ENCODE measurements at regions not wholly inside any gene's neighbourhood (a gene's known extent, or its start where the extent isn't known, plus 50 kb on each side); places are given as distances from the start of the nearest gene placed in this dataset.

DNA sequence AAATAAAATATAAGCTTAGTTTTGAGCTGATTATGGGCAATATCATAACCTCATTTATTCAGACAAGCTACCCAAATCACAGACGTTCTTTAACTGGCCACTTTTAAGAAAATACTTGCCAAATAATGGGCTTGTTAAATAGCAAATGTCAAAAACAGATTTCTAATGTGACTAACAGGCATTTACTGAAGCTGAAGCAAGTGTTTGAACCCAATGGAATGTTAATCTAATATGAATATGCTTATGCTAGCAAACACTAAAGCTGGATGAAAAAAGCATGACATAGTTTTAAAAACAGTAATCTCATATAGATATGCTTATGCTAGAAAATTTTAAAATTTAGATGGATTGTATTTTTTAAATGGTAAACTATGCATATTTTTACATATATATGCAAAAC, 411.6 kb upstream of the PTGER4 start:
- POLR2A ChIA-PET (ENCODE audit: low non-redundant PET), result no interaction called here
- H3K4me1 ChIP-seq (ENCODE audit: insufficient read depth, low read length, poor library complexity, severe bottlenecking), result peaks cover 5% of the 10 kb centered on the region
- H3K27me3 ChIP-seq (replicated peaks; ENCODE audit: insufficient read depth, low read depth, low read length, poor library complexity), result no peaks in the 10 kb centered on the region
- no peak for DNase-seq (ENCODE audit: low spot score)
- CTCF ChIA-PET, result no interaction called here
- no peaks in the 10 kb centered on the region for H3K36me3 ChIP-seq (ENCODE audit: insufficient read depth, low read length, poor library complexity, severe bottlenecking)
- H3K9me3 ChIP-seq (ENCODE audit: low read depth, low read length, poor library complexity, severe bottlenecking), result no peaks in the 10 kb centered on the region
- no TSS peak for BruUV-seq (replicated peaks)
- intact Hi-C loops (cut with micrococcal nuclease; ENCODE audit: unreplicated experiment), result no loop called here
- H3K4me3 ChIP-seq (ENCODE audit: low read depth, low read length, poor library complexity, severe bottlenecking), result no peak overlapping the region
- TF ChIP-seq EZH2 (IDR thresholded peaks at IDR 0.05; ENCODE audit: borderline replicate concordance, low read depth, low read length, poor library complexity, severe bottlenecking), result no peak
- TF ChIP-seq, protein P1, sequence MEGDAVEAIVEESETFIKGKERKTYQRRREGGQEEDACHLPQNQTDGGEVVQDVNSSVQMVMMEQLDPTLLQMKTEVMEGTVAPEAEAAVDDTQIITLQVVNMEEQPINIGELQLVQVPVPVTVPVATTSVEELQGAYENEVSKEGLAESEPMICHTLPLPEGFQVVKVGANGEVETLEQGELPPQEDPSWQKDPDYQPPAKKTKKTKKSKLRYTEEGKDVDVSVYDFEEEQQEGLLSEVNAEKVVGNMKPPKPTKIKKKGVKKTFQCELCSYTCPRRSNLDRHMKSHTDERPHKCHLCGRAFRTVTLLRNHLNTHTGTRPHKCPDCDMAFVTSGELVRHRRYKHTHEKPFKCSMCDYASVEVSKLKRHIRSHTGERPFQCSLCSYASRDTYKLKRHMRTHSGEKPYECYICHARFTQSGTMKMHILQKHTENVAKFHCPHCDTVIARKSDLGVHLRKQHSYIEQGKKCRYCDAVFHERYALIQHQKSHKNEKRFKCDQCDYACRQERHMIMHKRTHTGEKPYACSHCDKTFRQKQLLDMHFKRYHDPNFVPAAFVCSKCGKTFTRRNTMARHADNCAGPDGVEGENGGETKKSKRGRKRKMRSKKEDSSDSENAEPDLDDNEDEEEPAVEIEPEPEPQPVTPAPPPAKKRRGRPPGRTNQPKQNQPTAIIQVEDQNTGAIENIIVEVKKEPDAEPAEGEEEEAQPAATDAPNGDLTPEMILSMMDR (conservative IDR thresholded peaks at IDR 0.05; ENCODE audit: low read depth, low read length), result no peak
- H3K27ac ChIP-seq (ENCODE audit: low read depth, low read length, poor library complexity, severe bottlenecking), result no peak overlapping the region

DNA sequence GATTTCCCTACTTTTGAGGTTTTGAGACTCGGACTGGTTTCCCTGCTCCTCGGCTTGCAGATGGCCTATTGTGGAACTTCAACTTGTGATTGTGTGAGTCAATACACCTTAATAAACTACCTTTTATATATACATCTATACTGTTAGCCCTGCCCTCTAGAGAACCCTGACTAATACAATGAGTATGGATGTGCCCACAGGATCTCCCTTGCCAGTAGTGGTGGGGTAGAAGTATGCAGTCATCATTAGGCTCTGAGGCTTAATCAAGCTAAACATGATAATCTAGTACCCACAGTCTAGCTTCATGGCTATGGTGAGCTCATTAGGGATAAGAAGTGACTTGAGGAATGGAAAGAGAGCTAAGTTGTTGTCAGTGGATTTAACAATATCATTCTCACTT, 412.8 kb upstream of the PTGER4 start:
- BruUV-seq (replicated peaks), result no TSS peak
- no peak for TF ChIP-seq EZH2 (IDR thresholded peaks at IDR 0.05; ENCODE audit: borderline replicate concordance, low read depth, low read length, poor library complexity, severe bottlenecking)
- TF ChIP-seq, protein P1 (conservative IDR thresholded peaks at IDR 0.05; ENCODE audit: low read depth, low read length), result no peak
- peaks cover 5% of the 10 kb centered on the region for H3K4me1 ChIP-seq (ENCODE audit: insufficient read depth, low read length, poor library complexity, severe bottlenecking)
- intact Hi-C loops (cut with micrococcal nuclease; ENCODE audit: unreplicated experiment), result no loop called here
- ChIA-PET POLR2A (ENCODE audit: low non-redundant PET) (no interaction called here), CTCF (no interaction called here)
- no peak overlapping the region for H3K4me3 ChIP-seq (ENCODE audit: low read depth, low read length, poor library complexity, severe bottlenecking)
- no peaks in the 10 kb centered on the region for H3K9me3 ChIP-seq (ENCODE audit: low read depth, low read length, poor library complexity, severe bottlenecking)
- no peaks in the 10 kb centered on the region for H3K27me3 ChIP-seq (replicated peaks; ENCODE audit: insufficient read depth, low read depth, low read length, poor library complexity)
- no peak for DNase-seq (ENCODE audit: low spot score)
- H3K27ac ChIP-seq (ENCODE audit: low read depth, low read length, poor library complexity, severe bottlenecking), result no peak overlapping the region
- no peaks in the 10 kb centered on the region for H3K36me3 ChIP-seq (ENCODE audit: insufficient read depth, low read length, poor library complexity, severe bottlenecking)

DNA sequence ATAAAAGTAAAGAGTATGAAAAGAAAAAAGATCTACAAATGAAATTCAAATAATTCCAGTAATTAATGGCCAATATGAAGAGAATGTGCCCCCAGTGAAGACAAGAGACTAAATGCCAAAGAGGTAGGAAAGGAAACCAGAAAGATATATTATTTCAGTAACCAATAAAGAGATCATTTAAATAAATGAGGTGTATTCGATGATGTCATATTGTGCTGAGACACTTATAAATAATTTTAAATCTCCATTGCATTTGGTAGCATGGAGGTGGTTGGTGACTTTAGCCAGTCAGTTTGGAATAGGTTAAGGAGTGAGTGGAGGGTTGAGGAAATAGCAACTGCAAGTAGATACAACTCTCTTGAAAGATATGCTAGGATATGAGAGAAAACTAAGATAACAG, 417.7 kb upstream of the PTGER4 start:
- Histone ChIP-seq H3K27me3 (replicated peaks; ENCODE audit: insufficient read depth, low read depth, low read length, poor library complexity) (no peaks in the 10 kb centered on the region), H3K4me3 (ENCODE audit: low read depth, low read length, poor library complexity, severe bottlenecking) (no peak overlapping the region), H3K36me3 (ENCODE audit: insufficient read depth, low read length, poor library complexity, severe bottlenecking) (no peaks in the 10 kb centered on the region), H3K9me3 (ENCODE audit: low read depth, low read length, poor library complexity, severe bottlenecking) (no peaks in the 10 kb centered on the region), H3K27ac (ENCODE audit: low read depth, low read length, poor library complexity, severe bottlenecking) (no peak overlapping the region), H3K4me1 (ENCODE audit: insufficient read depth, low read length, poor library complexity, severe bottlenecking) (no peaks in the 10 kb centered on the region)
- no peak for DNase-seq (ENCODE audit: low spot score)
- no TSS peak for BruUV-seq (replicated peaks)
- TF ChIP-seq EZH2 (IDR thresholded peaks at IDR 0.05; ENCODE audit: borderline replicate concordance, low read depth, low read length, poor library complexity, severe bottlenecking), result no peak
- TF ChIP-seq, protein P1 (conservative IDR thresholded peaks at IDR 0.05; ENCODE audit: low read depth, low read length), result no peak
- intact Hi-C loops (cut with micrococcal nuclease; ENCODE audit: unreplicated experiment), result no loop called here
- ChIA-PET CTCF (no interaction called here), POLR2A (ENCODE audit: low non-redundant PET) (no interaction called here)

All from A673 (cell line).